ENCODE measurements at regions not wholly inside any gene's neighbourhood (a gene's known extent, or its start where the extent isn't known, plus 50 kb on each side); places are given as distances from the start of the nearest gene placed in this dataset.
"Not testable (repeated sequence)": the region's sequence is repeated elsewhere in the genome, so short reads cannot be mapped to it uniquely, and the experiment has no call there.

GRCh38 chr10:4279655-4280054, 494.6 kb upstream of the KLF6 start:
- no peak for DNase-seq

- DNase-seq: no peak
Observed at GRCh38 chr10:4278186-4278585, 493.2 kb upstream of the KLF6 start.

- DNase-seq: no peak
Observed at GRCh38 chr10:4276151-4276550, 491.1 kb upstream of the KLF6 start.

- not testable (repeated sequence) for DNase-seq
Observed at GRCh38 chr10:4274671-4275070, 489.7 kb upstream of the KLF6 start.

GRCh38 chr10:4271193-4271592, 486.2 kb upstream of the KLF6 start:
- DNase-seq: no peak

GRCh38 chr10:4270116-4270515, 485.1 kb upstream of the KLF6 start:
- no peak for DNase-seq

- DNase-seq: not testable (repeated sequence)
Observed at GRCh38 chr10:4268490-4268889, 483.5 kb upstream of the KLF6 start.

- DNase-seq: no peak
Observed at GRCh38 chr10:4267086-4267773, 482.2 kb upstream of the KLF6 start.

GRCh38 chr10:4266416-4267085, 481.5 kb upstream of the KLF6 start:
- DNase-seq: no peak

- DNase-seq: no peak
Observed at GRCh38 chr10:4265964-4266363, 481.0 kb upstream of the KLF6 start.

GRCh38 chr10:4264209-4264865, 479.3 kb upstream of the KLF6 start:
- DNase-seq: no peak

- no peak for DNase-seq
Observed at GRCh38 chr10:4263601-4263921, 478.6 kb upstream of the KLF6 start.

- DNase-seq: no peak
Observed at GRCh38 chr10:4262870-4263600, 478.0 kb upstream of the KLF6 start.

GRCh38 chr10:4262449-4262848, 477.4 kb upstream of the KLF6 start:
- no peak for DNase-seq

GRCh38 chr10:4260483-4261124, 475.6 kb upstream of the KLF6 start:
- no peak for DNase-seq

- no peak for DNase-seq
Observed at GRCh38 chr10:4257939-4258465, 473.0 kb upstream of the KLF6 start.

- DNase-seq: no peak
Observed at GRCh38 chr10:4256971-4257370, 472.0 kb upstream of the KLF6 start.

GRCh38 chr10:4255751-4256150, 470.7 kb upstream of the KLF6 start:
- no peak for DNase-seq

GRCh38 chr10:4254101-4254994, 469.3 kb upstream of the KLF6 start:
- DNase-seq: no peak

GRCh38 chr10:4252701-4253100, 467.7 kb upstream of the KLF6 start:
- DNase-seq: no peak

GRCh38 chr10:4250587-4250887, 465.5 kb upstream of the KLF6 start:
- DNase-seq: no peak

Data from CD4-positive, alpha-beta T cell treated with Interferon gamma for 1 hour (primary cell).